HEK293 (cell line): ENCODE measurements at regions not wholly inside any gene's neighbourhood (a gene's known extent, or its start where the extent isn't known, plus 50 kb on each side); places are given as distances from the start of the nearest gene placed in this dataset.

Experiments
- CTCF ChIA-PET: fragments of 350-600 bp; formaldehyde crosslinking; extraction: SDS; loops from one replicate; lab custom pipeline; 2021; ENCODE audit warnings: antibody characterized with exemption; lab: Yijun Ruan, JAX
- POLR2A ChIA-PET: fragments of 300-600 bp; formaldehyde crosslinking; extraction: SDS; loops from one replicate; lab custom pipeline; 2020; ENCODE audit warnings: antibody characterized with exemption, inconsistent platforms; lab: Yijun Ruan, JAX
- H3K27ac ChIP-seq: fragments of 200-500 bp; sonication (Bioruptor generic); 2 replicates; pipeline ENCODE4 v1.5.1; 2014; ENCODE audit warnings: low read depth, low read length, control low read depth, inconsistent platforms; ENCODE audit errors: extremely low read depth
- H3K36me3 ChIP-seq, 2 experiments: fragments of 200-500 bp in 1 of 2; sonication (Bioruptor generic) in 1 of 2; 1 replicate in 1 of 2; 2 replicates in 1 of 2; pipeline ENCODE4 v1.5.1; 2014 to 2017; ENCODE audit warnings: inconsistent platforms in 2 of 2, low read length in 2 of 2; ENCODE audit not compliant: control insufficient read depth in 2 of 2, insufficient read depth in 1 of 2
- H3K4me1 ChIP-seq: fragments of 200-500 bp; sonication (Bioruptor generic); 2 replicates; pipeline ENCODE4 v1.5.1; 2014; ENCODE audit warnings: mild to moderate bottlenecking, low read length, inconsistent platforms; ENCODE audit not compliant: control insufficient read depth, insufficient read depth
- H3K4me3 ChIP-seq: 2 replicates; pipeline ENCODE4 v1.5.1; 2011; ENCODE audit warnings: low read depth, mild to moderate bottlenecking, control low read depth, low read length, moderate library complexity
- H3K9me3 ChIP-seq: fragments of 200-500 bp; sonication (Bioruptor generic); 2 replicates; pipeline ENCODE4 v1.5.1; 2014; ENCODE audit warnings: low read depth, low read length, inconsistent platforms; ENCODE audit not compliant: control insufficient read depth, insufficient read depth
- GLI4 ChIP-seq: fragments of 450-650 bp; formaldehyde crosslinking; IDR thresholded peaks from 2 replicates; pipeline ENCODE4 v1.5.1; 2016; ENCODE audit warnings: missing biosample characterization, missing genetic modification characterization
- GLIS1 ChIP-seq: fragments of 450-650 bp; formaldehyde crosslinking; IDR thresholded peaks from 2 replicates; pipeline ENCODE4 v1.5.1; 2016; ENCODE audit warnings: missing biosample characterization, missing genetic modification characterization
- SCRT1 ChIP-seq: fragments of 450-650 bp; formaldehyde crosslinking; IDR thresholded peaks from 2 replicates; pipeline ENCODE4 v1.5.1; 2016; ENCODE audit warnings: missing biosample characterization, missing genetic modification characterization, borderline replicate concordance
- SCRT2 ChIP-seq: fragments of 450-650 bp; formaldehyde crosslinking; IDR thresholded peaks from 2 replicates; pipeline ENCODE4 v1.5.1; 2016; ENCODE audit warnings: missing biosample characterization, missing genetic modification characterization
- ZBTB48 ChIP-seq: fragments of 450-650 bp; formaldehyde crosslinking; IDR thresholded peaks from 2 replicates; pipeline ENCODE4 v1.5.1; 2016; ENCODE audit warnings: missing biosample characterization, missing genetic modification characterization
- ZNF202 ChIP-seq: fragments of 450-650 bp; formaldehyde crosslinking; IDR thresholded peaks from 2 replicates; pipeline ENCODE4 v1.5.1; 2016; ENCODE audit warnings: missing biosample characterization, missing genetic modification characterization, borderline replicate concordance
- ZNF324 ChIP-seq: fragments of 450-650 bp; formaldehyde crosslinking; IDR thresholded peaks from 2 replicates; pipeline ENCODE4 v1.5.1; 2016; ENCODE audit warnings: missing biosample characterization, missing genetic modification characterization
- ZNF501 ChIP-seq: fragments of 450-650 bp; formaldehyde crosslinking; IDR thresholded peaks from 2 replicates; pipeline ENCODE4 v1.5.1; 2016; ENCODE audit warnings: missing biosample characterization, missing genetic modification characterization
- TF ChIP-seq, protein P1 (sequence below): fragments of 450-650 bp; formaldehyde crosslinking; IDR thresholded peaks from 2 replicates; pipeline ENCODE4 v1.5.1; 2016; ENCODE audit warnings: missing biosample characterization, missing genetic modification characterization
- TF ChIP-seq, protein P2 (sequence below): fragments of 450-650 bp; formaldehyde crosslinking; IDR thresholded peaks from 2 replicates; pipeline ENCODE4 v1.5.1; 2017; ENCODE audit warnings: missing biosample characterization, mild to moderate bottlenecking, missing genetic modification characterization, moderate library complexity
- TF ChIP-seq, protein P3 (sequence below): fragments of 450-650 bp; formaldehyde crosslinking; IDR thresholded peaks from 2 replicates; pipeline ENCODE4 v1.5.1; 2016; ENCODE audit warnings: missing biosample characterization, missing genetic modification characterization
- TF ChIP-seq, protein P4 (sequence below): fragments of 450-650 bp; formaldehyde crosslinking; IDR thresholded peaks from 2 replicates; pipeline ENCODE4 v1.5.1; 2016; ENCODE audit warnings: missing biosample characterization, missing genetic modification characterization, low read depth
- TF ChIP-seq, protein P5 (sequence below): fragments of 450-650 bp; formaldehyde crosslinking; IDR thresholded peaks from 2 replicates; pipeline ENCODE4 v1.5.1; 2017; ENCODE audit warnings: missing biosample characterization, missing genetic modification characterization
- TF ChIP-seq, protein P6 (sequence below): fragments of 450-650 bp; IDR thresholded peaks from 2 replicates; pipeline ENCODE4 v1.5.1; 2018; ENCODE audit warnings: missing biosample characterization, mild to moderate bottlenecking, missing genetic modification characterization

DNA sequence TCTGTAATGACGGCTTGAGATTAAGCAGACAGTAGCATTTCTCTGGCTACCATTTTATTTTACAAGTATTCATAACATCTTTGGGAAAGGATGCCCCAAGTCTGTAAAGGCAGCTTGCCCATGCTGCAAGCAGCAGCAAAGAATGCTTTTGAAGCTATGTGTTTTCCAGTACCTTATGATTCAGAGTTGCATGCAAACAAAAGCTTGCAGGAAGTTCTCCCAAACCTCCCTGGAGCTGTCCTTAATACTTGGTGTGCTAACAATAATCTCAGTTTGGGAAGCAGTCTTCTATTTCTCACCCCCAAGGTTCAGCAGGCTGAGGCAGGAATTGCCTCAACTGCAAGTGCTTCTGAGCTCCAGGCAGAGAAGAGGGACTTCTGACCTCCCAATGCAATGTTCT is 60.8 kb downstream of the CCNA1 start:
- Histone ChIP-seq H3K4me3 (no peak overlapping the region), H3K36me3 (no peaks in the 10 kb centered on the region), H3K9me3 (no peaks in the 10 kb centered on the region), H3K4me1 (no peaks in the 10 kb centered on the region), H3K27ac (no peak overlapping the region)
- CTCF ChIA-PET, result interaction anchor here (0.6 kb wide), 1 partner anchor 218 kb away, joined by 3 read pairs; no protein-coding TSS in a partner anchor
- TF ChIP-seq, protein P1, sequence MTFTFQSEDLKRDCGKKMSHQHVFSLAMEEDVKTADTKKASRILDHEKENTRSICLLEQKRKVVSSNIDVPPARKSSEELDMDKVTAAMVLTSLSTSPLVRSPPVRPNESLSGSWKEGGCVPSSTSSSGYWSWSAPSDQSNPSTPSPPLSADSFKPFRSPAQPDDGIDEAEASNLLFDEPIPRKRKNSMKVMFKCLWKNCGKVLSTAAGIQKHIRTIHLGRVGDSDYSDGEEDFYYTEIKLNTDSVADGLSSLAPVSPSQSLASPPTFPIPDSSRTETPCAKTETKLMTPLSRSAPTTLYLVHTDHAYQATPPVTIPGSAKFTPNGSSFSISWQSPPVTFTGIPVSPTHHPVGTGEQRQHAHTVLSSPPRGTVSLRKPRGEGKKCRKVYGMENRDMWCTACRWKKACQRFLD, result no peak
- TF ChIP-seq, protein P2, sequence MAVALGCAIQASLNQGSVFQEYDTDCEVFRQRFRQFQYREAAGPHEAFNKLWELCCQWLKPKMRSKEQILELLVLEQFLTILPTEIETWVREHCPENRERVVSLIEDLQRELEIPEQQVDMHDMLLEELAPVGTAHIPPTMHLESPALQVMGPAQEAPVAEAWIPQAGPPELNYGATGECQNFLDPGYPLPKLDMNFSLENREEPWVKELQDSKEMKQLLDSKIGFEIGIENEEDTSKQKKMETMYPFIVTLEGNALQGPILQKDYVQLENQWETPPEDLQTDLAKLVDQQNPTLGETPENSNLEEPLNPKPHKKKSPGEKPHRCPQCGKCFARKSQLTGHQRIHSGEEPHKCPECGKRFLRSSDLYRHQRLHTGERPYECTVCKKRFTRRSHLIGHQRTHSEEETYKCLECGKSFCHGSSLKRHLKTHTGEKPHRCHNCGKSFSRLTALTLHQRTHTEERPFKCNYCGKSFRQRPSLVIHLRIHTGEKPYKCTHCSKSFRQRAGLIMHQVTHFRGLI (tag by site-specific recombination), result no peak
- TF ChIP-seq ZNF501 (no peak), GLIS1 (tag by site-specific recombination) (no peak), SCRT2 (tag by site-specific recombination) (no peak), ZBTB48 (tag by site-specific recombination) (no peak)
- TF ChIP-seq, protein P3, sequence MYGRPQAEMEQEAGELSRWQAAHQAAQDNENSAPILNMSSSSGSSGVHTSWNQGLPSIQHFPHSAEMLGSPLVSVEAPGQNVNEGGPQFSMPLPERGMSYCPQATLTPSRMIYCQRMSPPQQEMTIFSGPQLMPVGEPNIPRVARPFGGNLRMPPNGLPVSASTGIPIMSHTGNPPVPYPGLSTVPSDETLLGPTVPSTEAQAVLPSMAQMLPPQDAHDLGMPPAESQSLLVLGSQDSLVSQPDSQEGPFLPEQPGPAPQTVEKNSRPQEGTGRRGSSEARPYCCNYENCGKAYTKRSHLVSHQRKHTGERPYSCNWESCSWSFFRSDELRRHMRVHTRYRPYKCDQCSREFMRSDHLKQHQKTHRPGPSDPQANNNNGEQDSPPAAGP (tag by site-specific recombination), result no peak
- TF ChIP-seq, protein P4, sequence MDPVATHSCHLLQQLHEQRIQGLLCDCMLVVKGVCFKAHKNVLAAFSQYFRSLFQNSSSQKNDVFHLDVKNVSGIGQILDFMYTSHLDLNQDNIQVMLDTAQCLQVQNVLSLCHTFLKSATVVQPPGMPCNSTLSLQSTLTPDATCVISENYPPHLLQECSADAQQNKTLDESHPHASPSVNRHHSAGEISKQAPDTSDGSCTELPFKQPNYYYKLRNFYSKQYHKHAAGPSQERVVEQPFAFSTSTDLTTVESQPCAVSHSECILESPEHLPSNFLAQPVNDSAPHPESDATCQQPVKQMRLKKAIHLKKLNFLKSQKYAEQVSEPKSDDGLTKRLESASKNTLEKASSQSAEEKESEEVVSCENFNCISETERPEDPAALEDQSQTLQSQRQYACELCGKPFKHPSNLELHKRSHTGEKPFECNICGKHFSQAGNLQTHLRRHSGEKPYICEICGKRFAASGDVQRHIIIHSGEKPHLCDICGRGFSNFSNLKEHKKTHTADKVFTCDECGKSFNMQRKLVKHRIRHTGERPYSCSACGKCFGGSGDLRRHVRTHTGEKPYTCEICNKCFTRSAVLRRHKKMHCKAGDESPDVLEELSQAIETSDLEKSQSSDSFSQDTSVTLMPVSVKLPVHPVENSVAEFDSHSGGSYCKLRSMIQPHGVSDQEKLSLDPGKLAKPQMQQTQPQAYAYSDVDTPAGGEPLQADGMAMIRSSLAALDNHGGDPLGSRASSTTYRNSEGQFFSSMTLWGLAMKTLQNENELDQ, result no peak
- POLR2A ChIA-PET, result no interaction called here

DNA sequence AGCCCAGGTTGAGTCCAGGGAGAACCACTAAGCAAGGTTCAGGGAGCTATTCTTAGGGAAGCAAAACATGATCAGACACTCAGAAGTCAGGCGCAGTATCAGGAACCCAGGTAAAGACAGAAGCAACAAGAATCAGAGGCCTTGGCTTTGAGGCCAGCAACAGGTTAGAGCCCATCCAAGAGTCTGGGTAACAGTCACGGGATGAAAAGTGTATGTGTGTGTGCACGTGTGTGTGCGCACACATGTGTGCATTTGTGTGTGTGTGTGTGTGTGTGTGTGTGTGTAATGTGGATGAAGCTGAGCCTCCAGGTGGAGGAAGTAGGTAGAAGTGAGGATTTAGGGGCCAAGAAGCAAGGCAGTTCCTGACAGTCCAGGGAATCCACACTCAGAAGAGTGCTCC is 63.1 kb downstream of the CCNA1 start:
- no peaks in the 10 kb centered on the region for H3K4me1 ChIP-seq
- ChIA-PET CTCF (no interaction called here), POLR2A (no interaction called here)

More for the DNA sequence above, 63.1 kb downstream of the CCNA1 start:
- Histone ChIP-seq H3K27ac (no peak overlapping the region), H3K36me3 (no peaks in the 10 kb centered on the region), H3K9me3 (no peaks in the 10 kb centered on the region), H3K4me3 (no peak overlapping the region)
- TF ChIP-seq, protein P5, sequence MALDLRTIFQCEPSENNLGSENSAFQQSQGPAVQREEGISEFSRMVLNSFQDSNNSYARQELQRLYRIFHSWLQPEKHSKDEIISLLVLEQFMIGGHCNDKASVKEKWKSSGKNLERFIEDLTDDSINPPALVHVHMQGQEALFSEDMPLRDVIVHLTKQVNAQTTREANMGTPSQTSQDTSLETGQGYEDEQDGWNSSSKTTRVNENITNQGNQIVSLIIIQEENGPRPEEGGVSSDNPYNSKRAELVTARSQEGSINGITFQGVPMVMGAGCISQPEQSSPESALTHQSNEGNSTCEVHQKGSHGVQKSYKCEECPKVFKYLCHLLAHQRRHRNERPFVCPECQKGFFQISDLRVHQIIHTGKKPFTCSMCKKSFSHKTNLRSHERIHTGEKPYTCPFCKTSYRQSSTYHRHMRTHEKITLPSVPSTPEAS (tag by site-specific recombination), result peak; percentile 61; the same call in 1 of the 2 replicates
- TF ChIP-seq, protein P6, sequence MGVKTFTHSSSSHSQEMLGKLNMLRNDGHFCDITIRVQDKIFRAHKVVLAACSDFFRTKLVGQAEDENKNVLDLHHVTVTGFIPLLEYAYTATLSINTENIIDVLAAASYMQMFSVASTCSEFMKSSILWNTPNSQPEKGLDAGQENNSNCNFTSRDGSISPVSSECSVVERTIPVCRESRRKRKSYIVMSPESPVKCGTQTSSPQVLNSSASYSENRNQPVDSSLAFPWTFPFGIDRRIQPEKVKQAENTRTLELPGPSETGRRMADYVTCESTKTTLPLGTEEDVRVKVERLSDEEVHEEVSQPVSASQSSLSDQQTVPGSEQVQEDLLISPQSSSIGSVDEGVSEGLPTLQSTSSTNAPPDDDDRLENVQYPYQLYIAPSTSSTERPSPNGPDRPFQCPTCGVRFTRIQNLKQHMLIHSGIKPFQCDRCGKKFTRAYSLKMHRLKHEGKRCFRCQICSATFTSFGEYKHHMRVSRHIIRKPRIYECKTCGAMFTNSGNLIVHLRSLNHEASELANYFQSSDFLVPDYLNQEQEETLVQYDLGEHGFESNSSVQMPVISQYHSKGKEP (tag by site-specific recombination), result no peak
- TF ChIP-seq GLI4 (tag by site-specific recombination) (no peak), ZNF202 (tag by site-specific recombination) (no peak), ZNF324 (tag by site-specific recombination) (no peak), SCRT2 (tag by site-specific recombination) (peak; percentile 77), SCRT1 (tag by site-specific recombination) (peak; percentile 72; the same call in 1 of the 2 replicates)
